BLaER1 (cell line): ENCODE measurements at regions not wholly inside any gene's neighbourhood (a gene's known extent, or its start where the extent isn't known, plus 50 kb on each side); places are given as distances from the start of the nearest gene placed in this dataset.
"Not testable (repeated sequence)": the region's sequence is repeated elsewhere in the genome, so short reads cannot be mapped to it uniquely, and the experiment has no call there.

Experiments used
- H3K27ac ChIP-seq: shearing (Covaris generic); formaldehyde crosslinking; 2 replicates; pipeline ENCODE4 v1.8.1; 2022
- H3K27me3 ChIP-seq: shearing (Covaris generic); formaldehyde crosslinking; 2 replicates; pipeline ENCODE4 v1.8.1; 2022
- H3K36me3 ChIP-seq: shearing (Covaris generic); formaldehyde crosslinking; 2 replicates; pipeline ENCODE4 v1.8.1; 2022
- H3K4me1 ChIP-seq: shearing (Covaris generic); formaldehyde crosslinking; 2 replicates; pipeline ENCODE4 v1.8.1; 2022
- H3K4me2 ChIP-seq: shearing (Covaris generic); formaldehyde crosslinking; 2 replicates; pipeline ENCODE4 v1.8.1; 2022
- H3K4me3 ChIP-seq: shearing (Covaris generic); formaldehyde crosslinking; 2 replicates; pipeline ENCODE4 v1.8.1; 2022
- H3K9ac ChIP-seq: shearing (Covaris generic); formaldehyde crosslinking; 2 replicates; pipeline ENCODE4 v1.8.1; 2022
- H3K9me3 ChIP-seq: shearing (Covaris generic); formaldehyde crosslinking; 2 replicates; pipeline ENCODE4 v1.8.1; 2022
- H4K20me1 ChIP-seq: shearing (Covaris generic); formaldehyde crosslinking; 2 replicates; pipeline ENCODE4 v1.8.1; 2022

GRCh38 chr16:34609435-34609834, 1150.0 kb downstream of the TP53TG3F start:
- H3K27me3 ChIP-seq, H3K27ac ChIP-seq, H3K4me3 ChIP-seq, H3K9ac ChIP-seq, H3K4me2 ChIP-seq, H3K36me3 ChIP-seq, H4K20me1 ChIP-seq, H3K4me1 ChIP-seq: not testable (repeated sequence)
- H3K9me3 ChIP-seq, result peaks cover 69% of the 10 kb centered on the region
